Central memory CD8-positive, alpha-beta T cell (primary cell): ENCODE measurements at regions not wholly inside any gene's neighbourhood (a gene's known extent, or its start where the extent isn't known, plus 50 kb on each side); places are given as distances from the start of the nearest gene placed in this dataset.
"Not testable (repeated sequence)": the region's sequence is repeated elsewhere in the genome, so short reads cannot be mapped to it uniquely, and the experiment has no call there.

Experiments
- ATAC-seq: fragments of 150-1000 bp; cut with Tn5 transposase; replicated peaks from 2 replicates; pipeline ENCODE4 v1.10.0; 2022; ENCODE audit warnings: mild to moderate bottlenecking, moderate FRiP score, moderate number of reproducible peaks; ENCODE audit not compliant: poor library complexity, severe bottlenecking; ENCODE audit errors: extremely low read depth
- DNase-seq, 2 donors: peaks; one replicate each; pipeline ENCODE4 v3.0.0; 2021; ENCODE audit warnings: low spot score in 2 of 2
- H3K27ac Mint-ChIP-seq: one replicate; pipeline ENCODE4 v1.8.0; 2022; ENCODE audit warnings: low read depth, mild to moderate bottlenecking, moderate library complexity, mixed read lengths
- H3K27me3 Mint-ChIP-seq: one replicate; pipeline ENCODE4 v1.8.0; 2022; ENCODE audit warnings: mixed read lengths
- H3K36me3 Mint-ChIP-seq: one replicate; pipeline ENCODE4 v1.8.0; 2022; ENCODE audit warnings: mild to moderate bottlenecking, moderate library complexity, mixed read lengths; ENCODE audit not compliant: insufficient read depth
- H3K4me1 Mint-ChIP-seq: one replicate; pipeline ENCODE4 v1.8.0; 2022; ENCODE audit warnings: mixed read lengths
- H3K4me3 Mint-ChIP-seq: one replicate; pipeline ENCODE4 v1.8.0; 2022; ENCODE audit warnings: mild to moderate bottlenecking, moderate library complexity, mixed read lengths
- H3K9me3 Mint-ChIP-seq: one replicate; pipeline ENCODE4 v1.8.0; 2022; ENCODE audit warnings: mixed read lengths

DNA sequence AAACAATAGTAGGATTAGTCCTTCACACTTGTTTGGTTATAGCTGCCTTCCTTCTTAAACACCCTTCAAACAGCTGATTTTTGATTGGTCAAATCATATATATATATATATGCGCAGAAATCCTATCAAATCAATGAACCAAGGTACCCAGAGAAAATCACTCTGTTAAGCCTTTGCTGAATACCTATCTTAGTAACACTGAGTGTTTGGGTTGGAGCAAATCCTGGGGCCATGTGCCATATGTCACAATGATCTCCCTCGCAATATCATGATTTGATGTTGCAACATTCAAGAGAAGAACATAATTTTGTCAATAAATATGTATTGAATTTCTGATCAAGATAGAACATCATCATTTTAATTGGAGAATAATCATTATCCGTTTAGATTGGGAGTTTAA is 795.6 kb downstream of the REEP3 start:
- H3K36me3 Mint-ChIP-seq: no peaks in the 10 kb centered on the region
- no peaks in the 10 kb centered on the region for H3K4me1 Mint-ChIP-seq

GRCh38 chr10:64320448-64320847 is 799.2 kb downstream of the REEP3 start:
- Mint-ChIP-seq H3K27ac (no peak overlapping the region), H3K4me1 (no peaks in the 10 kb centered on the region), H3K27me3 (no peaks in the 10 kb centered on the region), H3K36me3 (no peaks in the 10 kb centered on the region), H3K4me3 (no peak overlapping the region), H3K9me3 (peaks cover 18% of the 10 kb centered on the region)
- no peak for ATAC-seq
- DNase-seq: no peak

More for the DNA sequence above, 795.6 kb downstream of the REEP3 start:
- Mint-ChIP-seq H3K4me3 (no peak overlapping the region), H3K9me3 (peaks cover 16% of the 10 kb centered on the region), H3K27ac (no peak overlapping the region), H3K27me3 (no peaks in the 10 kb centered on the region)
- no peak for ATAC-seq
- no peak for DNase-seq

GRCh38 chr10:64329510-64329909 is 808.3 kb downstream of the REEP3 start:
- H3K9me3 Mint-ChIP-seq: peaks cover 18% of the 10 kb centered on the region
- ATAC-seq: no peak
- H3K27ac Mint-ChIP-seq: no peak overlapping the region
- no peaks in the 10 kb centered on the region for H3K27me3 Mint-ChIP-seq
- H3K36me3 Mint-ChIP-seq: no peaks in the 10 kb centered on the region
- DNase-seq: no peak
- H3K4me1 Mint-ChIP-seq: no peaks in the 10 kb centered on the region
- no peak overlapping the region for H3K4me3 Mint-ChIP-seq

DNA sequence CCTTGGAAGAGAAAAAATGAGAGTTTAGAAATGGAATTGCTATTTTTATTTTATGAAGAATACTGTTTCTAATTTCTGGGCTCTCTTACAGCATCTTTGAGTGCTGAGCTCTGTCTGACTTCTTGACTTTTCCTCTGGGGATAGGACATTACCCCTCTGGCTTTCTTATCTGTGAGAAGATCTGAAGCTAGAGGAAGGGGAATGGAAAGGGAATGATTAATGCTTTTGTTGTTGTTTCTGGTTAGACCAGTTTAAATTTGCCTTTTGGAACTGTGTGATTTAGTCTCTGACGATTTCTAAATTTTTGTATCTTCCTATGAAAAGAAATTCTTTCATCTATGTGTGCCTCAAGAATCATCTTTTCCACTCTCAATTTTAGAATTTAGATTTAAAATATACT is 811.4 kb downstream of the REEP3 start:
- DNase-seq: no peak
- Mint-ChIP-seq H3K27me3 (no peaks in the 10 kb centered on the region), H3K4me1 (no peaks in the 10 kb centered on the region), H3K27ac (no peak overlapping the region), H3K9me3 (peaks cover 16% of the 10 kb centered on the region), H3K4me3 (no peak overlapping the region), H3K36me3 (no peaks in the 10 kb centered on the region)
- no peak for ATAC-seq

DNA sequence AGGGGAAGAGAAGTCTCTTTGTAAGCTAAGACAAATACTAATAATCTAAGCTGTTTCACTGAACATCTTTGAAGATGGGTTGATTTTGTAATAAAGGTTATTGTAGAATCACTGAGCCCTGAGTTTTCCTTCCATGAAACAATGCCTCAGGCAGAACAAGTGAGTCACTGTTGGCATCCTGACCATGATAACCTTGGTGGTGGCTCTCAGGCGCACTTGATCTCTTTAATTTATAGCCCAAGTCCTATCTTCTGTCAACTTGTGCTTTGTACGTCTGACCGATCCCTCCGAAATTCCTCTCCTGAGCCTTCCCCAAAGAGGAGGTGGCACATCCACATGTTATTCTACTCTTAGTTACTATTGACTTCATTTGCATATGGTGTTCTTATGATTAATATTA is 812.9 kb downstream of the REEP3 start:
- DNase-seq (no peak), ATAC-seq (no peak)
- H3K27me3 Mint-ChIP-seq: no peaks in the 10 kb centered on the region
- no peaks in the 10 kb centered on the region for H3K4me1 Mint-ChIP-seq
- no peaks in the 10 kb centered on the region for H3K36me3 Mint-ChIP-seq
- no peak overlapping the region for H3K27ac Mint-ChIP-seq
- H3K9me3 Mint-ChIP-seq: peaks cover 19% of the 10 kb centered on the region
- H3K4me3 Mint-ChIP-seq: no peak overlapping the region

DNA sequence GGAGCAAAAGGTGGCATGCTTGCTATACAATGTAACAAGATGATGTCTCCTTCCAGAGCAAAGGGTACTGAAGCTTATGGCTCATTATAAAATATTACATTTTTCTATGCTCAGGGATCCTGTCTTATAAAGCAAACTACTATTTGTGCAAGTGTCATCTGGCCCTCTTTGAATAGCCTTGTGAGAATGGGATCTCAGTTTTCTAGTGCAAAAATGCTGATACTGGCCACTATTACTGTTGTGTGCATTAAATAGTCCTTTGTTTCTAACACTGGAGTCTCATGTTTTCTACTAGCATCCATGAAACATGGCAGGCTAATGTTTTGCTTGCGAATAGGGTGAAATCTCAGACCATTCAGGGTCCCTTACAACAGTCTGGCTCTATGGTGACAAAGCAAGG is 823.0 kb downstream of the REEP3 start:
- no peak for DNase-seq
- no peak for ATAC-seq
- Mint-ChIP-seq H3K9me3 (peaks cover 17% of the 10 kb centered on the region), H3K27me3 (no peaks in the 10 kb centered on the region), H3K4me1 (no peaks in the 10 kb centered on the region), H3K4me3 (no peak overlapping the region), H3K36me3 (no peaks in the 10 kb centered on the region), H3K27ac (no peak overlapping the region)

GRCh38 chr10:64345856-64346255 is 824.7 kb downstream of the REEP3 start:
- DNase-seq (no peak), ATAC-seq (no peak)
- Mint-ChIP-seq H3K27ac (no peak overlapping the region), H3K27me3 (no peaks in the 10 kb centered on the region), H3K4me3 (no peak overlapping the region), H3K4me1 (no peaks in the 10 kb centered on the region), H3K9me3 (peaks cover 17% of the 10 kb centered on the region), H3K36me3 (no peaks in the 10 kb centered on the region)

GRCh38 chr10:64346389-64346788 is 825.2 kb downstream of the REEP3 start:
- DNase-seq (no peak), ATAC-seq (no peak)
- Mint-ChIP-seq H3K4me3 (no peak overlapping the region), H3K36me3 (no peaks in the 10 kb centered on the region), H3K27ac (no peak overlapping the region), H3K4me1 (no peaks in the 10 kb centered on the region), H3K9me3 (peaks cover 17% of the 10 kb centered on the region), H3K27me3 (no peaks in the 10 kb centered on the region)

DNA sequence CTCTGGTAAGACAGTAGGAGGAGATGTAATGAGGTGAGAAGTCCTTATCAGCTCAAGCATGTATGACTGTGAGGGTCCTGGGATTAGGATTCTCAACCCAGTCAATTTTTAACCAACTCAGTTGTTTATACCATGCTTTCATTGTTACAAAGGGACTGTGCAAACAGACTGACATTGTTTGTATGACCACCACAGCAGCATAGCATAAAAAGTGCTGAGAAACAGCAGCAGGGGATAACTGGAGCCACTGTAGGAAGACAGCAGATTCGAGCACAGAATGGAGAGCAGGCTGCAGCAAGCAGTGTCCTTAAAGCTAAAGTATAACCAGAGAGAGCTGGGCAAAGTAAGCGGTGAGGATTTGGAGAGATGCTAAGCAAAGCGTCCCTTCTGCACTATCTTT is 829.5 kb downstream of the REEP3 start:
- Mint-ChIP-seq H3K4me3 (no peak overlapping the region), H3K27ac (no peak overlapping the region), H3K27me3 (no peaks in the 10 kb centered on the region), H3K36me3 (no peaks in the 10 kb centered on the region), H3K9me3 (peaks cover 9% of the 10 kb centered on the region), H3K4me1 (no peaks in the 10 kb centered on the region)
- no peak for DNase-seq
- no peak for ATAC-seq

DNA sequence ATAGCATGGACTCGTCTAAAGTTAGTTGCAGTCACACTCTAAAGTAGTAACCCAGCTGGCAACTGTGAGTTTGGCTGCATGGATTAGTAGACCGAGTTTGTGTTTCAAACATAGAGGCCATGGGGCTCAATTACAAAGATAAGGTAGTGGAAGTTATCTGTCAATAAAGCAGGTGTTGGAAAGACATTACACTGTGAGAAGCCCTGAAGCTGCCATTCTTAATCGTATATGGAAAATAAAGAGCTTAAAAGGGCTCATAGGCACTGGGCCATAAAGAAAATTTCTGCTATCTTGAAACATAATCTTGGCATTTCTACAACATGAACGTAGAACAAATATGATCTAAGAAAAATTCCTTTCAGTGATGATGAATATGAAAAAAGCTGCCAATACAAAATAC is 837.7 kb downstream of the REEP3 start:
- no peaks in the 10 kb centered on the region for H3K4me1 Mint-ChIP-seq
- ATAC-seq (no peak), DNase-seq (no peak)
- no peak overlapping the region for H3K27ac Mint-ChIP-seq
- peaks cover 13% of the 10 kb centered on the region for H3K9me3 Mint-ChIP-seq
- H3K27me3 Mint-ChIP-seq: no peaks in the 10 kb centered on the region
- H3K4me3 Mint-ChIP-seq: no peak overlapping the region
- no peaks in the 10 kb centered on the region for H3K36me3 Mint-ChIP-seq

GRCh38 chr10:64360240-64360639 is 839.0 kb downstream of the REEP3 start:
- not testable (repeated sequence) for H3K4me1 Mint-ChIP-seq, H3K36me3 Mint-ChIP-seq, H3K4me3 Mint-ChIP-seq, H3K27me3 Mint-ChIP-seq, ATAC-seq, H3K27ac Mint-ChIP-seq, DNase-seq
- peaks cover 13% of the 10 kb centered on the region for H3K9me3 Mint-ChIP-seq

GRCh38 chr10:64363687-64364086 is 842.5 kb downstream of the REEP3 start:
- Mint-ChIP-seq H3K4me3 (no peak overlapping the region), H3K27ac (no peak overlapping the region), H3K36me3 (no peaks in the 10 kb centered on the region), H3K4me1 (no peaks in the 10 kb centered on the region), H3K27me3 (no peaks in the 10 kb centered on the region), H3K9me3 (peaks cover 13% of the 10 kb centered on the region)
- DNase-seq: no peak
- ATAC-seq: no peak

- no peak overlapping the region for H3K4me3 Mint-ChIP-seq
- no peaks in the 10 kb centered on the region for H3K36me3 Mint-ChIP-seq
- DNase-seq: no peak
- no peaks in the 10 kb centered on the region for H3K27me3 Mint-ChIP-seq
- no peak overlapping the region for H3K27ac Mint-ChIP-seq
- no peaks in the 10 kb centered on the region for H3K4me1 Mint-ChIP-seq
- peaks cover 7% of the 10 kb centered on the region for H3K9me3 Mint-ChIP-seq
- ATAC-seq: no peak
Observed at GRCh38 chr10:64365663-64366062, 844.5 kb downstream of the REEP3 start.

GRCh38 chr10:64368298-64368697 is 847.1 kb downstream of the REEP3 start:
- Mint-ChIP-seq H3K27ac (no peak overlapping the region), H3K36me3 (no peaks in the 10 kb centered on the region), H3K4me1 (no peaks in the 10 kb centered on the region), H3K27me3 (no peaks in the 10 kb centered on the region), H3K9me3 (peaks cover 5% of the 10 kb centered on the region), H3K4me3 (no peak overlapping the region)
- DNase-seq (no peak), ATAC-seq (no peak)
